ENCODE measurements at regions not wholly inside any gene's neighbourhood (a gene's known extent, or its start where the extent isn't known, plus 50 kb on each side); places are given as distances from the start of the nearest gene placed in this dataset.

GRCh38 chr7:34487391-34488115 is 170.5 kb upstream of the NPSR1 start:
- no peaks in the 10 kb centered on the region for H3K4me1 ChIP-seq
- no peaks in the 10 kb centered on the region for H3K27me3 ChIP-seq (replicated peaks; ENCODE audit: control insufficient read depth, insufficient read depth, low read length)
- H3K4me1 Mint-ChIP-seq (ENCODE audit: low read depth, unreplicated experiment): no peaks in the 10 kb centered on the region
- no peak for DNase-seq
- H3K4me3 Mint-ChIP-seq (ENCODE audit: unreplicated experiment): no peak overlapping the region
- ChIA-PET CTCF (no interaction called here), POLR2A (no interaction called here)
- no peak overlapping the region for H3K4me3 ChIP-seq (ENCODE audit: low read depth, low read length)
- intact Hi-C loops (cut with micrococcal nuclease; ENCODE audit: unreplicated experiment): no loop called here
- TF ChIP-seq CTCF (IDR thresholded peaks at IDR 0.05; ENCODE audit: insufficient read depth in 1 of 2, low read depth in 1 of 2, low read length in 1 of 2, severe bottlenecking in 1 of 2, unreplicated experiment in 1 of 2): no peak
- H3K27me3 Mint-ChIP-seq (ENCODE audit: insufficient read depth, unreplicated experiment): peaks cover 5% of the 10 kb centered on the region
- H3K36me3 ChIP-seq (ENCODE audit: control insufficient read depth, insufficient read depth, low read length): no peaks in the 10 kb centered on the region
- no peaks in the 10 kb centered on the region for H3K9me3 Mint-ChIP-seq (ENCODE audit: unreplicated experiment)
- H3K36me3 Mint-ChIP-seq (ENCODE audit: insufficient read depth, unreplicated experiment): no peaks in the 10 kb centered on the region
- no TSS peak for BruUV-seq (replicated peaks)
- H3K9me3 ChIP-seq: no peaks in the 10 kb centered on the region
- no peak overlapping the region for H3K27ac Mint-ChIP-seq (ENCODE audit: unreplicated experiment)

- Mint-ChIP-seq H3K4me3 (ENCODE audit: unreplicated experiment) (no peak overlapping the region), H3K4me1 (ENCODE audit: low read depth, unreplicated experiment) (no peaks in the 10 kb centered on the region), H3K36me3 (ENCODE audit: insufficient read depth, unreplicated experiment) (no peaks in the 10 kb centered on the region), H3K27me3 (ENCODE audit: insufficient read depth, unreplicated experiment) (peaks cover 5% of the 10 kb centered on the region), H3K9me3 (ENCODE audit: unreplicated experiment) (peaks cover 6% of the 10 kb centered on the region), H3K27ac (ENCODE audit: unreplicated experiment) (no peak overlapping the region)
- Histone ChIP-seq H3K4me1 (no peaks in the 10 kb centered on the region), H3K4me3 (ENCODE audit: low read depth, low read length) (no peak overlapping the region), H3K27me3 (replicated peaks; ENCODE audit: control insufficient read depth, insufficient read depth, low read length) (no peaks in the 10 kb centered on the region), H3K9me3 (no peaks in the 10 kb centered on the region), H3K36me3 (ENCODE audit: control insufficient read depth, insufficient read depth, low read length) (no peaks in the 10 kb centered on the region)
- ChIA-PET POLR2A (no interaction called here), CTCF (no interaction called here)
- no peak for TF ChIP-seq CTCF (IDR thresholded peaks at IDR 0.05; ENCODE audit: insufficient read depth in 1 of 2, low read depth in 1 of 2, low read length in 1 of 2, severe bottlenecking in 1 of 2, unreplicated experiment in 1 of 2)
- intact Hi-C loops (cut with micrococcal nuclease; ENCODE audit: unreplicated experiment): no loop called here
- no TSS peak for BruUV-seq (replicated peaks)
- no peak for DNase-seq
These were observed 169.3 kb upstream of the NPSR1 start for GRCh38 chr7:34488766-34489165.

- peaks cover 14% of the 10 kb centered on the region for H3K27me3 Mint-ChIP-seq (ENCODE audit: insufficient read depth, unreplicated experiment)
- Histone ChIP-seq H3K4me1 (no peaks in the 10 kb centered on the region), H3K27me3 (replicated peaks; ENCODE audit: control insufficient read depth, insufficient read depth, low read length) (no peaks in the 10 kb centered on the region), H3K4me3 (ENCODE audit: low read depth, low read length) (no peak overlapping the region), H3K9me3 (no peaks in the 10 kb centered on the region), H3K36me3 (ENCODE audit: control insufficient read depth, insufficient read depth, low read length) (no peaks in the 10 kb centered on the region)
- ChIA-PET POLR2A (no interaction called here), CTCF (no interaction called here)
- H3K9me3 Mint-ChIP-seq (ENCODE audit: unreplicated experiment): peaks cover 6% of the 10 kb centered on the region
- TF ChIP-seq CTCF (IDR thresholded peaks at IDR 0.05; ENCODE audit: insufficient read depth in 1 of 2, low read depth in 1 of 2, low read length in 1 of 2, severe bottlenecking in 1 of 2, unreplicated experiment in 1 of 2): no peak
- intact Hi-C loops (cut with micrococcal nuclease; ENCODE audit: unreplicated experiment): no loop called here
- H3K4me1 Mint-ChIP-seq (ENCODE audit: low read depth, unreplicated experiment): no peaks in the 10 kb centered on the region
- no peak for DNase-seq
- no peak overlapping the region for H3K27ac Mint-ChIP-seq (ENCODE audit: unreplicated experiment)
- no peaks in the 10 kb centered on the region for H3K36me3 Mint-ChIP-seq (ENCODE audit: insufficient read depth, unreplicated experiment)
- no peak overlapping the region for H3K4me3 Mint-ChIP-seq (ENCODE audit: unreplicated experiment)
- BruUV-seq (replicated peaks): no TSS peak
These were observed 166.1 kb upstream of the NPSR1 start for GRCh38 chr7:34491899-34492298.
